SU-DHL-6 (cell line): ENCODE measurements at regions not wholly inside any gene's neighbourhood (a gene's known extent, or its start where the extent isn't known, plus 50 kb on each side); places are given as distances from the start of the nearest gene placed in this dataset.
"Not testable (repeated sequence)": the region's sequence is repeated elsewhere in the genome, so short reads cannot be mapped to it uniquely, and the experiment has no call there.

Experiments
- H2AFZ ChIP-seq: fragments of 200-600 bp; sonication (generic); 2 replicates; pipeline ENCODE4 v1.6.1; 2014; ENCODE audit warnings: low read depth, mild to moderate bottlenecking, moderate library complexity, mixed read lengths, antibody characterized with exemption, low read length; ENCODE audit not compliant: severe bottlenecking
- H3F3A ChIP-seq: fragments of 200-600 bp; shearing (Covaris generic); 2 replicates; pipeline ENCODE4 v1.6.0; 2016; ENCODE audit warnings: antibody characterized with exemption, mild to moderate bottlenecking; ENCODE audit not compliant: insufficient read depth
- H3K27ac ChIP-seq: fragments of 200-600 bp; sonication (generic); 2 replicates; pipeline ENCODE4 v1.5.1; 2016; ENCODE audit warnings: low read depth, mild to moderate bottlenecking, low read length, moderate library complexity, mixed read lengths
- H3K27me3 ChIP-seq: fragments of 200-600 bp; sonication (generic), shearing (Covaris generic); 2 replicates; pipeline ENCODE4 v1.6.0; 2014; ENCODE audit warnings: mild to moderate bottlenecking, low read length
- H3K36me3 ChIP-seq: fragments of 200-600 bp; sonication (generic); 2 replicates; pipeline ENCODE4 v1.6.1; 2014; ENCODE audit warnings: mild to moderate bottlenecking, low read length, mixed read lengths
- H3K4me2 ChIP-seq: fragments of 300-600, 200-600 bp; shearing (Covaris generic), sonication (generic); 2 replicates; pipeline ENCODE4 v1.6.0; 2014; ENCODE audit warnings: low read length, low read depth, mild to moderate bottlenecking; ENCODE audit not compliant: poor library complexity, severe bottlenecking
- H3K4me3 ChIP-seq: fragments of 200-600 bp; sonication (generic); 2 replicates; pipeline ENCODE4 v1.5.1; 2014; ENCODE audit warnings: antibody characterized with exemption, low read length, mild to moderate bottlenecking, mixed read lengths; ENCODE audit not compliant: insufficient read depth, poor library complexity, severe bottlenecking
- H3K79me2 ChIP-seq: fragments of 200-600 bp; sonication (generic); 2 replicates; pipeline ENCODE4 v1.6.1; 2014; ENCODE audit warnings: mild to moderate bottlenecking, low read length, moderate library complexity; ENCODE audit not compliant: insufficient read depth
- H3K9ac ChIP-seq: fragments of 200-600 bp; sonication (generic); 2 replicates; pipeline ENCODE4 v1.7.0; 2014; ENCODE audit warnings: mild to moderate bottlenecking, low read length
- H3K9me2 ChIP-seq: fragments of 200-600 bp; sonication (generic); replicated peaks from 2 replicates; pipeline ENCODE4 v1.6.1; 2014; ENCODE audit warnings: low read length; ENCODE audit not compliant: insufficient read depth
- H3K9me3 ChIP-seq: fragments of 200-600 bp; sonication (generic); 2 replicates; pipeline ENCODE4 v1.6.1; 2014; ENCODE audit warnings: low read length, mixed read lengths; ENCODE audit not compliant: insufficient read depth
- H4K20me1 ChIP-seq: fragments of 200-600 bp; sonication (generic); 2 replicates; pipeline ENCODE4 v1.6.1; 2014; ENCODE audit warnings: low read depth, mild to moderate bottlenecking, antibody characterized with exemption, low read length, moderate library complexity, mixed read lengths
- EZH2phosphoT487 ChIP-seq: fragments of 200-600 bp; sonication (generic), shearing (Covaris generic); conservative IDR thresholded peaks from 2 replicates; pipeline ENCODE4 v1.6.1; 2018; ENCODE audit warnings: mild to moderate bottlenecking, antibody characterized with exemption, low read length, moderate library complexity, mixed read lengths
- TF ChIP-seq, protein P1 (sequence below): fragments of 200-600 bp; sonication (generic); IDR thresholded peaks from one replicate; pipeline ENCODE4 v1.5.1; 2017; ENCODE audit warnings: antibody characterized with exemption, mild to moderate bottlenecking, low read length, moderate library complexity; ENCODE audit not compliant: insufficient read depth, poor library complexity, severe bottlenecking

DNA sequence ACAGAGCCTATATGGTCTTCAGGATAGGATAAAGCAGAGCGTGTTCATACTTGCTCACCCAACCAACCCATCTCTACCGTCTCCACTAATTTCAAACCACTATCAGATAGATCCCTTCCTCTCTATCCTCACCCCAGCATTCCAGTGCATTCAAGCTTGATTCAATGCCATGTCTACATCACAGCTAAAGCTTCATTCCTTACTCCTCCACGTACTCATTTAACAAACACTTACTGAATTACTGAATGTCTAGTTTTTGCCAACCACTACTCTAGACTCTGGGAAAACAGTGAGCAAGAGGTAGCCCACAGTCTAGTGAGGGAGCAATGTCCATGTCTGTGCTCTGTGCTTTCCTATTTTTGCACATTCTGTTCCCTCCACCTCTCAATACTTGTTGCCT is 163.5 kb upstream of the MSX2 start:
- TF ChIP-seq, protein P1, sequence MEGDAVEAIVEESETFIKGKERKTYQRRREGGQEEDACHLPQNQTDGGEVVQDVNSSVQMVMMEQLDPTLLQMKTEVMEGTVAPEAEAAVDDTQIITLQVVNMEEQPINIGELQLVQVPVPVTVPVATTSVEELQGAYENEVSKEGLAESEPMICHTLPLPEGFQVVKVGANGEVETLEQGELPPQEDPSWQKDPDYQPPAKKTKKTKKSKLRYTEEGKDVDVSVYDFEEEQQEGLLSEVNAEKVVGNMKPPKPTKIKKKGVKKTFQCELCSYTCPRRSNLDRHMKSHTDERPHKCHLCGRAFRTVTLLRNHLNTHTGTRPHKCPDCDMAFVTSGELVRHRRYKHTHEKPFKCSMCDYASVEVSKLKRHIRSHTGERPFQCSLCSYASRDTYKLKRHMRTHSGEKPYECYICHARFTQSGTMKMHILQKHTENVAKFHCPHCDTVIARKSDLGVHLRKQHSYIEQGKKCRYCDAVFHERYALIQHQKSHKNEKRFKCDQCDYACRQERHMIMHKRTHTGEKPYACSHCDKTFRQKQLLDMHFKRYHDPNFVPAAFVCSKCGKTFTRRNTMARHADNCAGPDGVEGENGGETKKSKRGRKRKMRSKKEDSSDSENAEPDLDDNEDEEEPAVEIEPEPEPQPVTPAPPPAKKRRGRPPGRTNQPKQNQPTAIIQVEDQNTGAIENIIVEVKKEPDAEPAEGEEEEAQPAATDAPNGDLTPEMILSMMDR = no peak
- TF ChIP-seq EZH2phosphoT487 = no peak
- H3K79me2 ChIP-seq = no peaks in the 10 kb centered on the region
- H3K4me3 ChIP-seq = no peak overlapping the region

DNA sequence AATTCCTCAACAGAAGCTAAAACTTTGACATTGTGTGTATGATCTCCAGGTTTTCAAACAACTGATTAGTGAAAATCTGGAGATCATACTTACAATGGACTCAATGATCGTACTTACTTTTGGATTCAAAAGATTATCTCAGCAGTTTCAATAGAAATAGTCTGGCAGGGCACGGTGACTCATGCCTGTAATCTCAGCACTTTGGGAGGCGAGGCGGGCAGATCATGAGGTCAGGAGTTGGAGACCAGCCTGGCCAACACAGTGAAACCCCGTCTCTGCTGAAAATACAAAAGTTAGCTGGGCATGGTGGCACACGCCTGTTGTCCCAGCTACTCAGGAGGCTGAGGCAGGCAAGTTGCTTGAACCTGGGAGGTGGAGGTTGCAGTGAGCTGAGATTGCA is 161.3 kb upstream of the MSX2 start:
- not testable (repeated sequence) for H3K4me2 ChIP-seq, H3F3A ChIP-seq, H3K27me3 ChIP-seq, H3K9ac ChIP-seq, H3K4me3 ChIP-seq, H3K9me2 ChIP-seq, H4K20me1 ChIP-seq, H3K27ac ChIP-seq, H3K36me3 ChIP-seq, H2AFZ ChIP-seq, H3K79me2 ChIP-seq, H3K9me3 ChIP-seq

More for the DNA sequence above, 163.5 kb upstream of the MSX2 start:
- Histone ChIP-seq H3K9me2 (no peaks in the 10 kb centered on the region), H4K20me1 (no peaks in the 10 kb centered on the region), H2AFZ (no peak overlapping the region), H3K27ac (no peak overlapping the region), H3K4me2 (no peak overlapping the region), H3K27me3 (no peaks in the 10 kb centered on the region), H3K9me3 (no peaks in the 10 kb centered on the region), H3K9ac (no peak overlapping the region), H3K36me3 (no peaks in the 10 kb centered on the region), H3F3A (no peaks in the 10 kb centered on the region)

DNA sequence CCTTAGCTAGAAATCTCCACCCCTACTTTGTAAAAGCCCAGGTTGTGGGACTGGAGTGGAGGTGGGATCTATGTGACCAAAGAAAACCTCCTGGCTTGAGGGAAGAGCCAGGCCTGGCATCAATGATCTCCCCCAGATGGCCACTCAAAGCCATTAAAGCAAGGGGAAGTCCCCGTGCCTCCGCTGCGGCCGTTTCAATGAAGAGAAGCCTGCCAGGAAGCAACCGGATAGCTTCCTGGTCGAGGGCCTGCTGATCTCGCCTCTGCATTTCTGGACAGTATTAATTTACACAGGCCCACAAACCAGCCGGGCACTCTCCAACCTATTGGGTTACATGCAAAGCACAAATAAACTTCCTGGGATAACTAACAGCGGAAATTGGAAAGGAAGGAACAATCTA is 160.5 kb upstream of the MSX2 start:
- Histone ChIP-seq H3K27ac (no peak overlapping the region), H3K9ac (no peak overlapping the region), H3K9me3 (no peaks in the 10 kb centered on the region), H2AFZ (no peak overlapping the region), H3K27me3 (no peaks in the 10 kb centered on the region), H3K9me2 (no peaks in the 10 kb centered on the region), H3K36me3 (no peaks in the 10 kb centered on the region), H3K79me2 (no peaks in the 10 kb centered on the region), H4K20me1 (no peaks in the 10 kb centered on the region), H3K4me2 (no peak overlapping the region), H3F3A (no peaks in the 10 kb centered on the region), H3K4me3 (no peak overlapping the region)
- TF ChIP-seq, protein P1 = no peak
- TF ChIP-seq EZH2phosphoT487 = no peak

DNA sequence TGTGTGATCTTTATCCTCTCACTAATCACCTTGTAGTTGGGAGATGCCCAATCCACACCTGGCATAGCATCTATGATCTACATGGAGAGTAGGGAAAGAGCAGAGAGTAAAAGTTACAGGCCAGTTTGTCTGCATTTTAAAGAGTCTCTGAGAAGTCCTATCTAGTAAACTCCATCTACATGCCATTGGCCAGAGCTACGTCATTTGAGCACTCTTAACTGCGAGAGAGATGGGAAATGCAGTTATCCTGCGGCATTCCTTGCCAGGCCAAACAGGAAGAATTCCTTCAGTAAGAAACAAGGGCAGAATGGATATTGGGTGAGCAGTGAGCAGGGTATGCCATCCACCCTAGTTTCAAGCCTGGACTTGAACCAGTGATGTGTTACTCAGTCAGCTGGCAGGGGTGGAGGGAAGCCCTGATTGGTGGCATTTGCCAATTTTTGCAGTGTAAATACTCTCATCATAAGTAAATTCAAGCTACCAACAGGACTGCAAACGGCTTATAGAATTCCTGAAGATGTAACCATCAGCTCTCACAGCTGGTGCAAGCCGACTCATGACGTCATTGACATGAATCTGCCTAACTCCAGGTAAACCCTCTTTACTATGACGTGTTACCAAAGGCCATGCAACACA is 156.8 kb upstream of the MSX2 start:
- Histone ChIP-seq H3K9ac (no peak overlapping the region), H3K79me2 (no peaks in the 10 kb centered on the region), H3F3A (no peaks in the 10 kb centered on the region), H3K4me3 (no peak overlapping the region), H3K4me2 (no peak overlapping the region), H3K27me3 (no peaks in the 10 kb centered on the region), H2AFZ (no peak overlapping the region), H3K27ac (no peak overlapping the region), H3K9me3 (no peaks in the 10 kb centered on the region), H3K9me2 (no peaks in the 10 kb centered on the region), H3K36me3 (no peaks in the 10 kb centered on the region), H4K20me1 (no peaks in the 10 kb centered on the region)
- no peak for TF ChIP-seq EZH2phosphoT487
- TF ChIP-seq, protein P1 = no peak
